ENCODE measurements at regions not wholly inside any gene's neighbourhood (a gene's known extent, or its start where the extent isn't known, plus 50 kb on each side); places are given as distances from the start of the nearest gene placed in this dataset.
A peak's percentile ranks its signal among the peaks of the same experiment; 100 is the strongest.
"Not testable (repeated sequence)": the region's sequence is repeated elsewhere in the genome, so short reads cannot be mapped to it uniquely, and the experiment has no call there.

DNA sequence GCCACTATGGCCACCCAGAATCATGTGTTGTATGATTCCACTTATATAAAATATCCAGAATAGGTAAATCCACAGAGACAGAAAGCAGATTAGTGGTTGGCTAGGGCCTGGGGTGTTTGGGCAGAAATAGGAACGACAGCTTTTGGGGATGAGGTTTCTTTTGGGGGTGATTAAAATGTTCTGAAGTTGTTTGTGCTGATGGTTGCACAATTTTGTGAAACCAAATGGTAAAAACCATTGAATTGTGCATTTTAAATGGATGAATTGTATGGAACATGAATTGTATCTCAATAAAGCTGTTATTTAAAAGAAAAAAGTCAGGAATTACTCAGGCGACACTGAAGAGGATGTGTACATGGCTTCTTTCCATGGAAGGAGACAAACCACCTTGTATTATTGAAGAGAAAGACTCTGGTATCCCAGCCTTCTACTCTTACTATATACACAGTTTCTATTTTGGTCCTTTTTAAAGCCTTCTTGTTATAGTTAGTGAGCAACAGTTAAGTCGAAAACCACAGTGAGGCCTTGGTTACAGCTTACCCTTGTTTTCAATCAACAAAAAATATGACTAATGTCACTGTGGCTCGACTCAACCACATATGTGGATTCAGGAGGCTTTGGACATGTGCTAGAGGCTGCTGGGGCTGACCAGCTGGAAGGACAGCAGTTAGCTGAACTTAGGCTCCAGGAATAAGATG is 57.1 kb upstream of the KMT2E start:
- TF ChIP-seq, protein P1, sequence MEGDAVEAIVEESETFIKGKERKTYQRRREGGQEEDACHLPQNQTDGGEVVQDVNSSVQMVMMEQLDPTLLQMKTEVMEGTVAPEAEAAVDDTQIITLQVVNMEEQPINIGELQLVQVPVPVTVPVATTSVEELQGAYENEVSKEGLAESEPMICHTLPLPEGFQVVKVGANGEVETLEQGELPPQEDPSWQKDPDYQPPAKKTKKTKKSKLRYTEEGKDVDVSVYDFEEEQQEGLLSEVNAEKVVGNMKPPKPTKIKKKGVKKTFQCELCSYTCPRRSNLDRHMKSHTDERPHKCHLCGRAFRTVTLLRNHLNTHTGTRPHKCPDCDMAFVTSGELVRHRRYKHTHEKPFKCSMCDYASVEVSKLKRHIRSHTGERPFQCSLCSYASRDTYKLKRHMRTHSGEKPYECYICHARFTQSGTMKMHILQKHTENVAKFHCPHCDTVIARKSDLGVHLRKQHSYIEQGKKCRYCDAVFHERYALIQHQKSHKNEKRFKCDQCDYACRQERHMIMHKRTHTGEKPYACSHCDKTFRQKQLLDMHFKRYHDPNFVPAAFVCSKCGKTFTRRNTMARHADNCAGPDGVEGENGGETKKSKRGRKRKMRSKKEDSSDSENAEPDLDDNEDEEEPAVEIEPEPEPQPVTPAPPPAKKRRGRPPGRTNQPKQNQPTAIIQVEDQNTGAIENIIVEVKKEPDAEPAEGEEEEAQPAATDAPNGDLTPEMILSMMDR (IDR thresholded peaks at IDR 0.05; ENCODE audit: insufficient read depth, low read length): no peak
- H3K4me3 ChIP-seq (ENCODE audit: low read depth, low read length): no peak overlapping the region
- DNase-seq (ENCODE audit: low read depth): peak; percentile 62

DNA sequence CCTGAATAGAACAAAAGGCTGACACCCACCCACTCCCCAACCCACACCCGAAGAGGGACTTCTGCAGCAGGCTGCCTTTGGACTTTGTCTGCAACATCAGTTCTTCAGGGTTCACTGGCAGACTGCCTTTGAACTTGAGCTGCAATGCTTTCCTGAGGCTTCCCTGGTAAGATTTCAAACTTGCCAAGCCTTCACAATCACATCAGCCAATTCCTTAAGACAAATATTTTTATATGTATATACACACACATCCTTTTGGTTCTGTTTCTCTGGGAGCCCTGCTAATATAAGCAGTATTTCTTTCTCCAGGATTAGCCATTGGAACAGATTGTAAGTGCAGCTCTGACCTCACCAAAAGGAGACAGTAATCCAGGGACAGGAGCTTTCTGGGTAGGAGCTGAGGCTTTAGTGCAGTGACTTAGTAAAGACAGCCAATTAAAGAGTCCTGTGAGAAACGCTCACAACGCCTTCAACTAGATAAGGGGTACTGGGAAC is 55.6 kb upstream of the KMT2E start:
- peak; percentile 58 for DNase-seq (ENCODE audit: low read depth)
- TF ChIP-seq, protein P1 (IDR thresholded peaks at IDR 0.05; ENCODE audit: insufficient read depth, low read length): no peak
- no peak overlapping the region for H3K4me3 ChIP-seq (ENCODE audit: low read depth, low read length)

DNA sequence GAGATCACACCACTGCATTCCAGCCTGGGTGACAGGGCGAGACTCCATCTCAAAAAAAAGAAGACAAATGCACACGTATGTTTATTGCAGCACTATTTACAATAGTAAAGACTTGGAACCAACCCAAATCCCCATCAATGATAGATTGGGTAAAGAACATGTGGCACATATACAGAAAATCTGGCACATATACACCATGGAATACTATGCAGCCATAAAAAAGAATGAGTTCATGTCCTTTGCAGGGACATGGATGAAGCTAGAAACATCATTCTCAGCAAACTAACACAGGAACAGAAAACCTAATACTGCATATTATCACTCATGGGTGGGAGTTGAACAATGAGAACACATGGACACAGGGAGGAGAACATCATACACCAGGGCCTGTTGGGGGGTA is 54.5 kb upstream of the KMT2E start:
- DNase-seq (ENCODE audit: low read depth); H3K4me3 ChIP-seq (ENCODE audit: low read depth, low read length): not testable (repeated sequence)

DNA sequence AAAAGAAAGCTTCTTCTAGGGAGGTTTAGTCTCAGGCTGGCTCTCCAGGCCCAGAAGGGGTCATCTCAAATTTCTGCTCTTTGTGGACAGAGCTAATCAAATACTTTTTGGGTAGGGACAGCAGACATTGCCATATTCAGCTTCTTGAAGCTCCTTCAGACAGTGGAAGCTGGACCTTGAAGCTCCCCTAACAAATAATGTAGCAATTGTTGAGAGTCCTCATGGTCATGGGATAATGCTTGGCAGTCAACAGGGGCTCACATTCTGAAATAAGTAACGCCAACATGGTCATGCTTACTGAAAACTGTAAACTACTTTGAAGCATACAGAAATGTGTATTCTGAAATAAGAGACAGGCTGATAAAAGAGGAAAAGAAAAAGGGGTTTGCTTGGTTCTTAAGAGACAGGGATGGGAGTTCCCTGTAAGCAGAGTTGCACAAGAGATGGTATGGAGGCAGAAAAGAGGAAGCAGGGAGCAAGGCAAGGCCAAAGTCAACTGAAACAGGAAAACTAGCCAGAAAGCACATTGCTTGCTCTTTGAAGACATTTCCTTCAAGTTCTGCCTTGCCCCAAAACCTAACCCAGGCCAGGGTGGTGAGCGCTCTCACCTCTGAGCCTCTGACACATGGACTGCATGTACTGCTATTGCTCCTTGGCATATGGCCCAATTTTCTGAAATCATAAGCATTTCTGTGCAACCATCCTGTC is 53.1 kb upstream of the KMT2E start:
- TF ChIP-seq, protein P1 (IDR thresholded peaks at IDR 0.05; ENCODE audit: insufficient read depth, low read length): no peak
- peak; percentile 85 for DNase-seq (ENCODE audit: low read depth)
- no peak overlapping the region for H3K4me3 ChIP-seq (ENCODE audit: low read depth, low read length)

DNA sequence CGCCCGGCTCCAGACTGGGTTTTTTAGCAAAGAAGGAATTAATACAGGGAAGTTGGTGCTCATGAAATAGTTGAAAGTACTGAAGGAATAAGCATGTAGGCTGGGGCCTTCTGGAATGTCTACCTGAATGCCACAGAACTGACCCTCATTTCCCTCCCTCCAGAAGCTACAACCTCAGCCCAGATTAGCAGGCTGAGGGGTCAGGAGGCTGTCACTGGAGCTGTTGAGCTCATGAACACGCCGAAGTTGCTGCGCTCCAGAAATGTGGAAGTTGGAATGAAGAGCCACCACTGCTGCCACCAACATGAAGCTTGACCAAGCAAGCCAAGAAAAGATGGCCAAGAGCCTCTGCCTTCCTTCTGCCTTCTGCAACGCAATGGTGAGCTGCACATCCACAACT is 52.2 kb upstream of the KMT2E start:
- DNase-seq (ENCODE audit: low read depth): no peak
- TF ChIP-seq, protein P1 (IDR thresholded peaks at IDR 0.05; ENCODE audit: insufficient read depth, low read length): no peak
- no peak overlapping the region for H3K4me3 ChIP-seq (ENCODE audit: low read depth, low read length)

DNA sequence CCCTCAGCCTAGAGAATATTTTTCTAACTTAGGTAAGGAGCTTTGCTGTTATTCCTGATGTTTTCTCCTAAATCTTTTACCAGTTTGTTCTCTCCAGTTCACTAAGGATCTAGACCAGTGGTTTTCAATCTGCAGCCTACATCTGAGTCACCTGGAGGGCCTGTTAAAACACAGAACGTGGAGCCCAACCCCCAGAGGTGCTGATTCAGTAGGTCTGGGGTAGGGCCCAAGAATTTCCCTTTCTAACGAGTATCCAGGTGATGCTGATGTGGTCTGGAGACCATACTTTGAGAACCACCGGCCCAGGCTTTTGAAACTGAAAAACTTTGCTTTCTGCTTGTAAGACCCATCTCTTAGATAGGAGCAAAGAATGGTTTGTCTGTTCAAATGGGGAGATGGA is 51.2 kb upstream of the KMT2E start:
- TF ChIP-seq, protein P1 (IDR thresholded peaks at IDR 0.05; ENCODE audit: insufficient read depth, low read length): no peak
- no peak overlapping the region for H3K4me3 ChIP-seq (ENCODE audit: low read depth, low read length)

DNA sequence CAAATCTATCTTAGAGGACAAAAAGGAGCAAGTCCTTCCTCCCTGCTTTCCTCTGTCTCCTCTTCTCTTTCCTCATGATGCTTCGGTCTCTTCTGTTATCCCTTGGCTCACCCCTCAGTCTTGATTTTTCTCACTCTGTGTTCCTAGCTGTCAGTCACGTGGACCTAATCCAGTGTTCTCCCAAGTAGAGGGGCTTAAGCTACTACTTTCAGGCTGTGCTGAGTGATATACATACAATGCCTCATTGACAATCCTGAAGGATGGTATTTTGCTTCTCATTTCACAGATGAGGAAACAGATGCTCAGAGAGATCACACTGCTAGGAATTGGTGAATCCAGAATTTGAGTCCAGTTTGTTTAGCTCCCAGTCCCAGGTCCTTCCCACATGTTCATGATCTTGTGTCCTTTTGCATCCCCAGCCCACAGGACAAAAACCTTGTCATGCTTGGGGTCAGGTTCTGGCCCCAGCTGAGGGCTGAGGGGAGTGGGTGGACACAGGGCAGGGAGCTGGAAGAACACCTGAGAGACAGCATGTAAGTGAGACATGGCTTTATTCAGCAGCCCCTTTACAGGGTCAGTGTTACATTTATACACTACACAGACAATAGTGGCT is 50.5 kb upstream of the KMT2E start:
- no peak for DNase-seq (ENCODE audit: low read depth)
- TF ChIP-seq, protein P1 (IDR thresholded peaks at IDR 0.05; ENCODE audit: insufficient read depth, low read length): no peak
- H3K4me3 ChIP-seq (ENCODE audit: low read depth, low read length): no peak overlapping the region

More for the DNA sequence above, 51.2 kb upstream of the KMT2E start:
- DNase-seq (ENCODE audit: low read depth): no peak
